OCI-LY1 (cell line): ENCODE measurements at regions not wholly inside any gene's neighbourhood (a gene's known extent, or its start where the extent isn't known, plus 50 kb on each side); places are given as distances from the start of the nearest gene placed in this dataset.

Source experiments
- H2AFZ ChIP-seq: fragments of 200-600 bp; sonication (generic), shearing (Covaris generic); 2 replicates; pipeline ENCODE4 v1.6.0; 2014; ENCODE audit warnings: antibody characterized with exemption, mild to moderate bottlenecking, low read length
- H3F3A ChIP-seq: fragments of 200-600 bp; sonication (generic), shearing (Covaris generic); 2 replicates; pipeline ENCODE4 v1.6.0; 2014; ENCODE audit warnings: mild to moderate bottlenecking, antibody characterized with exemption, low read length, moderate library complexity; ENCODE audit not compliant: insufficient read depth
- H3K27ac ChIP-seq: fragments of 200-600 bp; sonication (generic); 2 replicates; pipeline ENCODE4 v1.5.1; 2014; ENCODE audit warnings: low read length, mixed run types, mild to moderate bottlenecking, low read depth; ENCODE audit not compliant: poor library complexity, severe bottlenecking
- H3K27me3 ChIP-seq: fragments of 200-600 bp; sonication (generic); 2 replicates; pipeline ENCODE4 v1.6.0; 2014; ENCODE audit warnings: antibody characterized with exemption, mild to moderate bottlenecking, low read length, moderate library complexity; ENCODE audit not compliant: insufficient read depth
- H3K36me3 ChIP-seq: fragments of 200-600 bp; sonication (generic); 2 replicates; pipeline ENCODE4 v1.6.1; 2014; ENCODE audit warnings: mild to moderate bottlenecking, antibody characterized with exemption, low read length, moderate library complexity, mixed read lengths; ENCODE audit not compliant: insufficient read depth
- H3K4me1 ChIP-seq: fragments of 200-600 bp; sonication (generic); 2 replicates; pipeline ENCODE4 v1.5.1; 2014; ENCODE audit warnings: mild to moderate bottlenecking, low read length, moderate library complexity; ENCODE audit not compliant: insufficient read depth, severe bottlenecking
- H3K4me2 ChIP-seq: fragments of 200-600 bp; sonication (generic), shearing (Covaris generic); 2 replicates; pipeline ENCODE4 v1.6.1; 2014; ENCODE audit warnings: low read length
- H3K4me3 ChIP-seq: fragments of 200-600 bp; sonication (generic); 2 replicates; pipeline ENCODE4 v1.5.1; 2014; ENCODE audit warnings: low read length, low read depth, mild to moderate bottlenecking, mixed read lengths; ENCODE audit not compliant: poor library complexity, severe bottlenecking
- H3K79me2 ChIP-seq: fragments of 200-600 bp; shearing (Covaris generic); 2 replicates; pipeline ENCODE4 v1.6.1; 2016; ENCODE audit warnings: mixed run types, low read length, mixed read lengths; ENCODE audit not compliant: insufficient read depth
- H3K9ac ChIP-seq: fragments of 200-600 bp; sonication (generic), shearing (Covaris generic); 2 replicates; pipeline ENCODE4 v1.6.1; 2014; ENCODE audit warnings: mild to moderate bottlenecking, low read length, mixed read lengths
- H3K9me2 ChIP-seq: fragments of 200-600 bp; sonication (generic), shearing (Covaris generic); 2 replicates; pipeline ENCODE4 v1.6.1; 2014; ENCODE audit warnings: low read depth, mild to moderate bottlenecking, low read length, mixed read lengths
- H3K9me3 ChIP-seq: fragments of 200-600 bp; shearing (Covaris generic); 2 replicates; pipeline ENCODE4 v1.6.1; 2014; ENCODE audit warnings: low read length, mixed read lengths
- H4K20me1 ChIP-seq: fragments of 200-600 bp; sonication (generic), shearing (Covaris generic); 2 replicates; pipeline ENCODE4 v1.6.0; 2016; ENCODE audit warnings: mild to moderate bottlenecking, low read length; ENCODE audit not compliant: insufficient read depth
- EZH2 ChIP-seq: fragments of 200-600 bp; sonication (generic), shearing (Covaris generic); IDR thresholded peaks from 2 replicates; pipeline ENCODE4 v1.8.0; 2017; ENCODE audit warnings: borderline replicate concordance, mixed run types, mild to moderate bottlenecking, antibody characterized with exemption, low read length, moderate library complexity, mixed read lengths
- TF ChIP-seq, protein P1 (sequence below): fragments of 200-600 bp; sonication (generic), shearing (Covaris generic); IDR thresholded peaks from 2 replicates; pipeline ENCODE4 v1.5.1; 2017; ENCODE audit warnings: mild to moderate bottlenecking, antibody characterized with exemption, low read length, moderate library complexity, mixed read lengths

DNA sequence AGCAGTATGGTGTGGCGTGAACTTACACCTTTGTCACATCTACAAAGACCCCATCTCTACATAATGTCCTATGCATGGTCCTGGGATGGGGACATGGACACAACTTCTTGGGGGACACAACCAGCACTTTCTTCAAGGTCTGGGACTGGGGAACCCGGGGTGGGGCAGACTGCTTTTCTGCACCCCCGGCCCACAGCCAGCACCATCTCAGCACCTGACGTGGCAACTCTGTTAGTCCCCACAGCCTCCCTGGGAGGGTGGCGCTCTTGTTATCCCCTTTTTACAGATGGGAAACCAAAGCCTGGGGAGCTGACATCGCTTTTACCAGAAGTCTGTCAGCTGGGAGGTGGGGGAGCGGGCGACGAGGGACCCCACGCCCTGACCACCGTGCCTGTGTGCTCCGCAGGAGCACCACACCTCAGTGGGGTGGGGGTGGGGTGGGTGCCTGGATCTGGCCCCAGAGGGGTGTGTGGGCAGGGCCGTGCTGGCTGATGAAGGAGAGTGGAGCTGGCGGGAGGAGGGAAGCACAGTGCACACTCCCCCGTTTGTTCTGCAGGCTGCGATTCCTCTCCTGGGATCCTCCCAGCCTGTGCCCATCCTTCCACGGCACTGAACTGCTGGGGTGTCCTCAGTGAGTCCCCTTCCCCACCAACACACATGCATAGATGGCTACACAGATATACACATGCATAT is 115.4 kb upstream of the GSE1 start:
- no peaks in the 10 kb centered on the region for H3K27me3 ChIP-seq
- H3F3A ChIP-seq: no peaks in the 10 kb centered on the region
- H3K9me2 ChIP-seq: no peaks in the 10 kb centered on the region
- no peak overlapping the region for H3K27ac ChIP-seq
- H3K79me2 ChIP-seq: no peaks in the 10 kb centered on the region
- no peak overlapping the region for H3K9ac ChIP-seq
- no peaks in the 10 kb centered on the region; the same call in 1 of the 2 replicates for H3K36me3 ChIP-seq
- no peaks in the 10 kb centered on the region for H3K9me3 ChIP-seq
- no peak overlapping the region for H2AFZ ChIP-seq
- no peak for TF ChIP-seq EZH2
- TF ChIP-seq, protein P1, sequence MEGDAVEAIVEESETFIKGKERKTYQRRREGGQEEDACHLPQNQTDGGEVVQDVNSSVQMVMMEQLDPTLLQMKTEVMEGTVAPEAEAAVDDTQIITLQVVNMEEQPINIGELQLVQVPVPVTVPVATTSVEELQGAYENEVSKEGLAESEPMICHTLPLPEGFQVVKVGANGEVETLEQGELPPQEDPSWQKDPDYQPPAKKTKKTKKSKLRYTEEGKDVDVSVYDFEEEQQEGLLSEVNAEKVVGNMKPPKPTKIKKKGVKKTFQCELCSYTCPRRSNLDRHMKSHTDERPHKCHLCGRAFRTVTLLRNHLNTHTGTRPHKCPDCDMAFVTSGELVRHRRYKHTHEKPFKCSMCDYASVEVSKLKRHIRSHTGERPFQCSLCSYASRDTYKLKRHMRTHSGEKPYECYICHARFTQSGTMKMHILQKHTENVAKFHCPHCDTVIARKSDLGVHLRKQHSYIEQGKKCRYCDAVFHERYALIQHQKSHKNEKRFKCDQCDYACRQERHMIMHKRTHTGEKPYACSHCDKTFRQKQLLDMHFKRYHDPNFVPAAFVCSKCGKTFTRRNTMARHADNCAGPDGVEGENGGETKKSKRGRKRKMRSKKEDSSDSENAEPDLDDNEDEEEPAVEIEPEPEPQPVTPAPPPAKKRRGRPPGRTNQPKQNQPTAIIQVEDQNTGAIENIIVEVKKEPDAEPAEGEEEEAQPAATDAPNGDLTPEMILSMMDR: no peak
- H3K4me1 ChIP-seq: peaks cover 12% of the 10 kb centered on the region
- no peak overlapping the region for H3K4me2 ChIP-seq
- no peaks in the 10 kb centered on the region for H4K20me1 ChIP-seq
- no peak overlapping the region for H3K4me3 ChIP-seq

DNA sequence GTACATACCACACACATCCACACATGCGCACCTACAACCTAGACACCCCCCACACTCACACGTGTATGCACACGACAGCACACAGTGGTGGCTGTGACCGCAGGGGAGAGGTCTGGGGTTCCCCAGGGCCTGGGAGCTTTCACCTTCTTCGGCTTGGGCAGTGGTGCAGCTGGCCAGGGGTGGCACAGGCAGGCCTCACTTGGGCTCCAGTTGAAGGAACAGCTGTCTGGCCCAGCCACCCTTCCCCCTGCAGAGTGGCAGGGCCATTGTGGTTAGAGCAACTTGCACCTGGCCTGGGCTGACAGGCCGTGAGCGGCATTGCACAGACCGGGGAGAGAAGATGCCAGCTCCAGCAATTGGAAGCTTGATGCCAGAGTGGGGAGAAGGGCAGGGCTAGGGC is 114.5 kb upstream of the GSE1 start:
- Histone ChIP-seq H3K4me2 (no peak overlapping the region; the same call in 1 of the 2 replicates), H3K79me2 (no peaks in the 10 kb centered on the region), H3F3A (no peaks in the 10 kb centered on the region), H3K4me3 (no peak overlapping the region), H3K9me2 (no peaks in the 10 kb centered on the region), H3K27ac (peak overlapping the region; percentile 54), H3K4me1 (peaks cover 12% of the 10 kb centered on the region), H3K36me3 (no peaks in the 10 kb centered on the region; the same call in 1 of the 2 replicates), H3K27me3 (no peaks in the 10 kb centered on the region; the same call in 1 of the 2 replicates), H2AFZ (no peak overlapping the region), H4K20me1 (no peaks in the 10 kb centered on the region), H3K9me3 (no peaks in the 10 kb centered on the region), H3K9ac (no peak overlapping the region)
- no peak for TF ChIP-seq EZH2
- TF ChIP-seq, protein P1: no peak

DNA sequence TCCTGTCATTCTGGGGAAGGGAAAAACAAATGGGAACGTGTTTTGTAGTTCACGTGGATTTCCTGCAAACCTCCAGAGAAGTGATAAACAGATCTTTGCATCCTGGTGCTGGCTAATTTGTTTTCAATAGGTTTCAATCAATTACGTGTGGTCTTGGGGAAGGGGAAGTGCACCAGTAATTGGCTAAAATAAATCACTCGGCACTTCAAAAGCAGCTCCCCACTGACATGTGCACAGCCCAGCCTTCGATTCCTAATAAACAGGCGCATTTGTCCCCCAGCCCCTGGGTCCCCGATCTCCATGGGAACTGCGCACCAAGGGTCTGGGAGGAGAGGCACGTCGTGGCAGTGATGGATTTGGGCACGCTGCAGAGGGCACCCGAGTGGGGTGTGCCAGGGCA is 112.9 kb upstream of the GSE1 start:
- Histone ChIP-seq H3K9ac (no peak overlapping the region), H3K36me3 (no peaks in the 10 kb centered on the region; the same call in 1 of the 2 replicates), H3K79me2 (no peaks in the 10 kb centered on the region), H3K4me3 (no peak overlapping the region), H3K27ac (no peak overlapping the region), H3K9me2 (no peaks in the 10 kb centered on the region), H3K4me1 (peaks cover 21% of the 10 kb centered on the region), H4K20me1 (no peaks in the 10 kb centered on the region), H3F3A (no peaks in the 10 kb centered on the region), H3K27me3 (no peaks in the 10 kb centered on the region; the same call in 1 of the 2 replicates), H3K4me2 (no peak overlapping the region), H3K9me3 (no peaks in the 10 kb centered on the region), H2AFZ (no peak overlapping the region)
- TF ChIP-seq, protein P1: no peak
- TF ChIP-seq EZH2: no peak
